Thymus (tissue), 11 donors: ENCODE measurements at regions not wholly inside any gene's neighbourhood (a gene's known extent, or its start where the extent isn't known, plus 50 kb on each side); places are given as distances from the start of the nearest gene placed in this dataset.
"Not testable (repeated sequence)": the region's sequence is repeated elsewhere in the genome, so short reads cannot be mapped to it uniquely, and the experiment has no call there.

Source experiments
- DNase-seq, 9 donors: peaks; one replicate each; pipeline ENCODE4 v3.0.0-alpha.2; 2013; ENCODE audit warnings: low spot score in 9 of 9, low read depth in 6 of 9, missing footprints in 1 of 9
- H3K27ac ChIP-seq, 2 donors: one replicate each; pipeline ENCODE4 v1.5.1; 2013; ENCODE audit warnings: control low read depth in 1 of 2, low read depth in 1 of 2, low read length in 1 of 2, mild to moderate bottlenecking in 1 of 2, moderate library complexity in 1 of 2
- H3K27me3 ChIP-seq, 2 donors: one replicate each; pipeline ENCODE4 v1.5.1; 2013; ENCODE audit warnings: low read length in 1 of 2; ENCODE audit not compliant: control insufficient read depth in 2 of 2, insufficient read depth in 1 of 2
- H3K36me3 ChIP-seq, 2 donors: one replicate each; pipeline ENCODE4 v1.5.1; 2013; ENCODE audit warnings: low read length in 1 of 2, mild to moderate bottlenecking in 1 of 2, moderate library complexity in 1 of 2; ENCODE audit not compliant: control insufficient read depth in 2 of 2, insufficient read depth in 2 of 2
- H3K4me1 ChIP-seq, 2 donors: one replicate each; pipeline ENCODE4 v1.5.1; 2013; ENCODE audit warnings: low read length in 2 of 2; ENCODE audit not compliant: control insufficient read depth in 2 of 2, insufficient read depth in 2 of 2
- H3K4me3 ChIP-seq, 2 donors: one replicate each; pipeline ENCODE4 v1.5.1; 2013; ENCODE audit warnings: low read length in 2 of 2, control low read depth in 1 of 2, mild to moderate bottlenecking in 1 of 2
- H3K9me3 ChIP-seq, 2 donors: one replicate each; pipeline ENCODE4 v1.5.1; 2013; ENCODE audit warnings: low read length in 1 of 2, mild to moderate bottlenecking in 1 of 2; ENCODE audit not compliant: control insufficient read depth in 2 of 2, insufficient read depth in 1 of 2
- WGBS: extraction: QIAGEN DNeasy Blood & Tissue Kit; methylation state at CpG from one replicate; pipeline ENCODE4 v1.1.7; 2013; 5-methylcytosine and 5-hydroxymethylcytosine counted together
- donor health status: healthy.

DNA sequence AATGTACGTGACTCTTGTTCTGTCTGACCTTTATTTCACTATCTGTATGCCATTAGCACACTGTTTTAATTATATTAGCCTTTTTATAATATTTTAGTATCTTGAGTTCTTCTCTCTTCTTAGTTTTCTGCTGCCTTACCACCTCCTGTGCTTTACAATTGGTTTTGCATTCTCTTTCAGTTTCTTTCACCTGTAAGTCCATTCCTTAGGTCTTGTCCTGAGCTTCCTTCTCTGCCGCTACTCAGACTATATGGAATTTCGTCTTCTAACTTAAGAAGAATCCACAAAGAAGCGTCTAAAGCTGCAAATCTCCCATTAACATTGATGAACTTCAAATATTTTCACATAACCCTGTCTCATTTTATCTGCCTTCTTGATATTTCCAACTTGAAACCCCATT is 642.9 kb downstream of the MAT2B start:
- H3K36me3 ChIP-seq = no peaks in the 10 kb centered on the region
- H3K27ac ChIP-seq = no peak overlapping the region
- H3K27me3 ChIP-seq = no peaks in the 10 kb centered on the region
- no peaks in the 10 kb centered on the region for H3K9me3 ChIP-seq
- 90% methylated on average over 4 of the region's 4 CpGs for WGBS
- no peak overlapping the region for H3K4me3 ChIP-seq
- no peaks in the 10 kb centered on the region for H3K4me1 ChIP-seq
- no peak for DNase-seq

DNA sequence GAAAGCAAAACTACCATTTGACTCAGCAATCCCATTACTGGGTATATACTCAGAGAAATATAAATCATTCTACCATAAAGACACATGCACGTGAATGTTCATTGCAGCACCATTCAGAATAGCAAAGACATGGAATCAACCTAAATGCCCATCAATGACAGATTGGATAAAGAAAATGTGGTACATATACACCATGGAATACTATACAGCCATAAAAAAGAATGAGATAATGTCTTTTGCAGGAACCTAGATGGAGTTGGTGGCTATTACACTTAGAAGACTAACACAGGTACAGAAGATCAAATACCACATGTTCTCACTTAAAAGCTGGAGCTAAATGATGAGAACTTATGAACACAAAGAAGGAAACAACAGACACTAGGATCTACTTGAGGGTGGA is 647.1 kb downstream of the MAT2B start:
- WGBS = 96% methylated on average over 1 of the region's 1 CpG
- not testable (repeated sequence) for H3K27me3 ChIP-seq, H3K9me3 ChIP-seq, H3K27ac ChIP-seq, DNase-seq, H3K4me3 ChIP-seq, H3K4me1 ChIP-seq, H3K36me3 ChIP-seq

DNA sequence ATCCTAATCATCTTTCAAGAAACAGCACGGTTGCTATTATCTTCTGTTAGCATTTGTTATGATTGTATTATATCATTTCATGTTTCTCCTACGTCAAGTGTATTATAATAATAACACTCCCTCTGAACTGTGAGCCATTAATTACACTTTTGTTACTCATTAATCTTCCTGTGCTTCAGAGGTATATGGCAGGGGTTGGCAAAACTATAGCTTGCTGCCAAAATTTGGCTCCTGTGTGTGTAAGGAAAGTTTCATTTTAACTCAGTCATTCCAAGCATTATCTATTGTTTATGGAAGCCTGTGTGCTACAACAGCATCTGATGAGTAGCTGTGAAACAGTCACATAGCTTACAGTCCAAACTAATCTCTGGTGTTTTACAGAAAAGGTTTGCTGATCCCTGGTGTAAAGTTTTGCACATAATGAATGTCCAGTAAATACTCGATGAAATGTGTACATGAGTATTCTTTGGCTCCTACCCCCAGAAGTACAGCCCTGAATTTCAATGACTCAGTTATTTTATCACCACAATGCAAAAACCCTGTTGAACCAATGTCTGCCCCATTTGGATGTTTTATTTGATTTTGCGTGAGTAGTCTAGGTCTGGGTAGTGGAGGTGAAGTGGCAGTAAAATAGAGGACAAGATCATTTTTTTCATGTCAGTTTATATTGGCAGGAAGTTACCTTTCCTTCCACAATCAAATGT is 648.2 kb downstream of the MAT2B start:
- Histone ChIP-seq H3K4me1 (no peaks in the 10 kb centered on the region), H3K4me3 (no peak overlapping the region), H3K27ac (no peak overlapping the region), H3K27me3 (no peaks in the 10 kb centered on the region), H3K36me3 (no peaks in the 10 kb centered on the region), H3K9me3 (no peaks in the 10 kb centered on the region)
- DNase-seq = no peak
- WGBS = 70% methylated on average over 4 of the region's 4 CpGs

DNA sequence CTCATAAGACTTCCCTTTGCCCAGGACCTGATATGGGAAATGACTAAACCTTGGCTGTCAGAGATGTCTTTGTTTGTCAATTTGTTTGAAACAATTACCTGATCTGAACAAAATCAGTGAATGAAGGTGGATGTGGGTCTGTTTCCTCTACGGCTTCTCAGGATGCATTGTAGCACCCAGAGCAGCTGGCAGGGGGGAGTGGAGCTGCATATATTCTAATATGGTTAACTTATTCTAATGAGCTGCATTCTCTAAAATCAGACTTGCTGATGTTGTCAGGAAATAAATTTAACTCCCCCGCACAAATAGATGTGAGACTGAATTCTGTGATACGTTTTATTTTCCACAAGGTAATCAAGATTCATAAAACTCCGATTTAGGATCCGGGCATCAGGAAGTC is 665.4 kb downstream of the MAT2B start:
- Histone ChIP-seq H3K27ac (no peak overlapping the region), H3K4me1 (no peaks in the 10 kb centered on the region), H3K9me3 (no peaks in the 10 kb centered on the region), H3K4me3 (no peak overlapping the region), H3K36me3 (no peaks in the 10 kb centered on the region), H3K27me3 (no peaks in the 10 kb centered on the region)
- 97% methylated on average over 5 of the region's 5 CpGs for WGBS
- DNase-seq = no peak

DNA sequence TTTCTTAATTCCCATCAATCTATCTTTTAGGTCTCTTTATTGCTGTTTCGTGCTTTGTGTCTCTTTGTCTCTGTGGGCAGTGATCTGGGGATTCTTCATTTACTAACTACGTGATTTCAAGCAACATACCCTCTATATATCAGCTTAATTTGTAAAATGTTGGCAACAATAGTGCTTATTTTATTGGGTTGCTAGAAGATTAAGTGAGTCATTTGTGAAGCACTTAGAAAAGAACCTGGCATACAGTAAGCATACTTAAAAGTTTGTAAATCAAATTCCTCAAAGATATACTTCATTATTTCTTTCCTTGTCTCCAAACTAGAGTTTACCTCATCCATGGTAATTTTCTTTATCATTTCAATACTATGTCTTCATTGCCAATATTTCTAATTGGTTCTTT is 669.7 kb downstream of the MAT2B start:
- WGBS = 90% methylated on average over 2 of the region's 2 CpGs
- H3K27ac ChIP-seq = no peak overlapping the region

DNA sequence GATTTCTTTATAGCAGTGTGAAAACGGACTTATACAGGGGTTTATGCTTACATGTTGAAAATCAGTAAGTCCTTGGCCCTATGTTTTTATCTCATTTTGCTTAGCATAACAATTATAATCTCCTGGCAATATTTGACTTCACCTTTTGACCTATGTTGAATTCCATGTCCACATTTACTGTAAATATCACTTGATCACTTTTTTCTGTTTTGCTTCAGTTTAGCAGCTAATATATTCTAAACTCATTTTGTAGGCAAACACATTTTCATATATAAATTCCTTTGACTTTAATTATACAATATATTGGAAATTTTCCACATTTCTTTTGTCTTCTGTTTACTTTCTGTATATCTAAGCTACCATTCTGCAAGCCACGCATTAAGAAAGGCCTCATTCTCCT is 674.0 kb downstream of the MAT2B start:
- Histone ChIP-seq H3K9me3 (no peaks in the 10 kb centered on the region), H3K4me3 (no peak overlapping the region), H3K36me3 (no peaks in the 10 kb centered on the region), H3K4me1 (no peaks in the 10 kb centered on the region), H3K27me3 (no peaks in the 10 kb centered on the region), H3K27ac (no peak overlapping the region)
- no peak for DNase-seq
- WGBS = 93% methylated on average over 2 of the region's 2 CpGs

More for the DNA sequence above, 669.7 kb downstream of the MAT2B start:
- H3K27me3 ChIP-seq = no peaks in the 10 kb centered on the region
- H3K9me3 ChIP-seq = no peaks in the 10 kb centered on the region
- DNase-seq = no peak
- no peaks in the 10 kb centered on the region for H3K36me3 ChIP-seq
- no peaks in the 10 kb centered on the region for H3K4me1 ChIP-seq
- H3K4me3 ChIP-seq = no peak overlapping the region

DNA sequence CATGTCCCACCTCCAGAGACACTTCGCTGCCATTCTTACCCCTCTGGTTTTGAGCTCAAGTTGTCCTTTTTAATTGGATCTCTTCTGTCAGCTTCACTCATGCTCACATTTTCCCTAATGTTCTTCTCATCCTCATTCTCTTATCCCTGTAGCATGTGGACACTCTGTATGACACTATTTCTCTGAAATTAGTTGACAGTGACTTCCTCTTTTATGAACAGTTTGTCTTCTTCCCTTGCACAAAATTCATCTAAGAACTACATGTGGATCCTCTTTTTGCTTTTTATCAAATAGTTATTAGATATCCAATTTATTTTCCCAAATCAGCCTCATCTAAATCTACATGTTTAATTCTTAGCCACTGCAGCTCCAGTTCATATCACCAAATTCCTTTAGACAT is 676.2 kb downstream of the MAT2B start:
- H3K9me3 ChIP-seq = no peaks in the 10 kb centered on the region
- no peak for DNase-seq
- H3K27ac ChIP-seq = no peak overlapping the region
- no peaks in the 10 kb centered on the region for H3K36me3 ChIP-seq
- WGBS = 91% methylated on average over 1 of the region's 1 CpG
- no peaks in the 10 kb centered on the region for H3K4me1 ChIP-seq
- no peaks in the 10 kb centered on the region for H3K27me3 ChIP-seq
- no peak overlapping the region for H3K4me3 ChIP-seq

DNA sequence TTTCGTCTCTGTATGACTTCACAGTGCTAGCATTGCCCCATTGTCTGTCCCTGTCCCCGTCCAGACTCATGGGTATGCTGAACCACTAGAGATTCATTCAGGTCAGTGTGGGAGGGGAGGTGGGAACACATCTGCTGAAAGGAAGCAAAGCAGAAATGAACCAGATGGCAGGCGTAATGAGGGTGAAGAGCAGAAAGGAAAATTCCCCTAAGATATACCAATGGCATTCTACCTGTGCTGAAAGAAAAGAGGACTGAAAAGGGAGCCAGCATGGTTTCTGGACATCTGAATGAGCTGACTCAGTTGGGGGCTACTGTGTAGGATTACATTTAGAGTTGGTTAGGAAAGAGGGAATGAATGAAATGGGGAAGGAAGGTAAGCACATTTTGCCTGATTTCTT is 678.7 kb downstream of the MAT2B start:
- DNase-seq = no peak
- no peak overlapping the region for H3K27ac ChIP-seq
- no peaks in the 10 kb centered on the region for H3K27me3 ChIP-seq

DNA sequence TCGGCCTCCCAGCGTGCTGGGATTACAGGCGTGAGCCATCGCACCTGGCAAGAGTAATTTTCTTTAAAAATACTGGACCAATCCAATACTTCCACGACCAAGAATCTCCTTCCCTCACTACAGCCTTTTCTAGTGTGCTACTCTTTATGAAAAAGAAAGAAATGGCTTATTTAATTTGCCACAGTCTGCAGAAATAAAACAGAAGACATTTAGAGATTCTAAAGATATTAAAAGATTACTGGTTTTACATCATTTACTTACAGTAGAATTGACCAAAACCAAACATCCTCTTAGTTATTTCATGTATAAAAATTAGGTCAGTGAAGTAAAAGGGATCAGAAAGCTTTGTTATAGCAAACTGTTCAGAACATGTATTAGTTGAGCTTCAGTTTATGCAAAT is 679.6 kb downstream of the MAT2B start:
- no peaks in the 10 kb centered on the region for H3K9me3 ChIP-seq
- no peak overlapping the region for H3K27ac ChIP-seq
- DNase-seq = no peak
- WGBS = 91% methylated on average over 5 of the region's 5 CpGs
- no peaks in the 10 kb centered on the region for H3K4me1 ChIP-seq
- no peak overlapping the region for H3K4me3 ChIP-seq
- H3K27me3 ChIP-seq = no peaks in the 10 kb centered on the region
- H3K36me3 ChIP-seq = no peaks in the 10 kb centered on the region

More for the DNA sequence above, 678.7 kb downstream of the MAT2B start:
- WGBS = 89% methylated on average over 3 of the region's 3 CpGs
- Histone ChIP-seq H3K4me1 (no peaks in the 10 kb centered on the region), H3K36me3 (no peaks in the 10 kb centered on the region), H3K4me3 (no peak overlapping the region), H3K9me3 (no peaks in the 10 kb centered on the region)

DNA sequence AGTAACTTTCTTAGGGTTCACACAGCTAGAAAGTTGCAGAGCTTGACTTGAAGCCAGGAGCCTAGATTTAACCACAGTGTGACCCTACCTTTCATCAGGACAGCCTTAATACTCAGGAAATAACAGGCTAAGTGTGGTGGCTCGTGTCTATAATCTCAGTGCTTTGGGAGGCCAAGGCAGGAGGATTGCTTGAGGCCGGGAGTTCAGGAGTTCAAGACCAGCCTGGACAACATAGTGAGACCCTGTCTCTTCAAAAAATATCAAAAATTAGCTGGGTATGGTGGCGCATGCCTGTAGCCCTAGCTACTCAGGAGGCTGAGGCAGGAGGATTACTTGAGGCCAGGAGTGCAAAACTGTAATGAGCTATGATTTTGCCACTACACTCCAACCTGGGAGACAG is 681.1 kb downstream of the MAT2B start:
- WGBS = 74% methylated on average over 3 of the region's 3 CpGs
- Histone ChIP-seq H3K36me3 (no peaks in the 10 kb centered on the region), H3K27ac (no peak overlapping the region), H3K4me3 (no peak overlapping the region), H3K9me3 (no peaks in the 10 kb centered on the region), H3K4me1 (no peaks in the 10 kb centered on the region), H3K27me3 (no peaks in the 10 kb centered on the region)
- DNase-seq = no peak
